ENCODE measurements at regions not wholly inside any gene's neighbourhood (a gene's known extent, or its start where the extent isn't known, plus 50 kb on each side); places are given as distances from the start of the nearest gene placed in this dataset.

GRCh38 chr1:218866507-218866906 is 307.2 kb upstream of the LYPLAL1 start:
- H3K36me3 Mint-ChIP-seq (ENCODE audit: low read depth) = no peaks in the 10 kb centered on the region
- no peaks in the 10 kb centered on the region for H3K4me1 Mint-ChIP-seq (ENCODE audit: low read depth)
- H3K4me3 Mint-ChIP-seq = no peak overlapping the region
- TF ChIP-seq, protein P1, sequence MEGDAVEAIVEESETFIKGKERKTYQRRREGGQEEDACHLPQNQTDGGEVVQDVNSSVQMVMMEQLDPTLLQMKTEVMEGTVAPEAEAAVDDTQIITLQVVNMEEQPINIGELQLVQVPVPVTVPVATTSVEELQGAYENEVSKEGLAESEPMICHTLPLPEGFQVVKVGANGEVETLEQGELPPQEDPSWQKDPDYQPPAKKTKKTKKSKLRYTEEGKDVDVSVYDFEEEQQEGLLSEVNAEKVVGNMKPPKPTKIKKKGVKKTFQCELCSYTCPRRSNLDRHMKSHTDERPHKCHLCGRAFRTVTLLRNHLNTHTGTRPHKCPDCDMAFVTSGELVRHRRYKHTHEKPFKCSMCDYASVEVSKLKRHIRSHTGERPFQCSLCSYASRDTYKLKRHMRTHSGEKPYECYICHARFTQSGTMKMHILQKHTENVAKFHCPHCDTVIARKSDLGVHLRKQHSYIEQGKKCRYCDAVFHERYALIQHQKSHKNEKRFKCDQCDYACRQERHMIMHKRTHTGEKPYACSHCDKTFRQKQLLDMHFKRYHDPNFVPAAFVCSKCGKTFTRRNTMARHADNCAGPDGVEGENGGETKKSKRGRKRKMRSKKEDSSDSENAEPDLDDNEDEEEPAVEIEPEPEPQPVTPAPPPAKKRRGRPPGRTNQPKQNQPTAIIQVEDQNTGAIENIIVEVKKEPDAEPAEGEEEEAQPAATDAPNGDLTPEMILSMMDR (IDR thresholded peaks at IDR 0.05) = no peak
- peaks cover 2% of the 10 kb centered on the region for H3K27me3 Mint-ChIP-seq
- CTCF ChIA-PET = no interaction called here
- no peak for ATAC-seq
- H3K27ac Mint-ChIP-seq = no peak overlapping the region
- intact Hi-C loops (cut with micrococcal nuclease) = no loop called here
- H3K9me3 Mint-ChIP-seq = peaks cover 2% of the 10 kb centered on the region
- no peak for DNase-seq
- POLR2A ChIA-PET = no interaction called here

GRCh38 chr1:218867066-218867465 is 306.6 kb upstream of the LYPLAL1 start:
- H3K4me3 Mint-ChIP-seq = no peak overlapping the region
- ChIA-PET CTCF (no interaction called here), POLR2A (no interaction called here)
- no peaks in the 10 kb centered on the region for H3K36me3 Mint-ChIP-seq (ENCODE audit: low read depth)
- peaks cover 2% of the 10 kb centered on the region for H3K9me3 Mint-ChIP-seq
- no peak for ATAC-seq
- intact Hi-C loops (cut with micrococcal nuclease) = no loop called here
- no peak overlapping the region for H3K27ac Mint-ChIP-seq
- DNase-seq = no peak
- peaks cover 2% of the 10 kb centered on the region for H3K27me3 Mint-ChIP-seq
- no peaks in the 10 kb centered on the region for H3K4me1 Mint-ChIP-seq (ENCODE audit: low read depth)
- TF ChIP-seq, protein P1 (IDR thresholded peaks at IDR 0.05) = no peak

- intact Hi-C loops (cut with micrococcal nuclease) = no loop called here
- CTCF ChIA-PET = no interaction called here
- no peak overlapping the region for H3K27ac Mint-ChIP-seq
- TF ChIP-seq, protein P1 (IDR thresholded peaks at IDR 0.05) = no peak
- DNase-seq (no peak), ATAC-seq (no peak)
- H3K4me3 Mint-ChIP-seq = no peak overlapping the region
- POLR2A ChIA-PET = no interaction called here
- peaks cover 2% of the 10 kb centered on the region for H3K27me3 Mint-ChIP-seq
- no peaks in the 10 kb centered on the region for H3K36me3 Mint-ChIP-seq (ENCODE audit: low read depth)
- H3K4me1 Mint-ChIP-seq (ENCODE audit: low read depth) = no peaks in the 10 kb centered on the region
- H3K9me3 Mint-ChIP-seq = peaks cover 2% of the 10 kb centered on the region
These were observed 305.6 kb upstream of the LYPLAL1 start for GRCh38 chr1:218867941-218868626.

- H3K27ac Mint-ChIP-seq = no peak overlapping the region
- H3K4me3 Mint-ChIP-seq = no peak overlapping the region
- no peaks in the 10 kb centered on the region for H3K36me3 Mint-ChIP-seq (ENCODE audit: low read depth)
- ATAC-seq (no peak), DNase-seq (no peak)
- H3K4me1 Mint-ChIP-seq (ENCODE audit: low read depth) = no peaks in the 10 kb centered on the region
- peaks cover 2% of the 10 kb centered on the region for H3K9me3 Mint-ChIP-seq
- intact Hi-C loops (cut with micrococcal nuclease) = no loop called here
- ChIA-PET CTCF (no interaction called here), POLR2A (no interaction called here)
- TF ChIP-seq, protein P1 (IDR thresholded peaks at IDR 0.05) = no peak
- peaks cover 2% of the 10 kb centered on the region for H3K27me3 Mint-ChIP-seq
These were observed 304.4 kb upstream of the LYPLAL1 start for GRCh38 chr1:218869276-218869675.

DNA sequence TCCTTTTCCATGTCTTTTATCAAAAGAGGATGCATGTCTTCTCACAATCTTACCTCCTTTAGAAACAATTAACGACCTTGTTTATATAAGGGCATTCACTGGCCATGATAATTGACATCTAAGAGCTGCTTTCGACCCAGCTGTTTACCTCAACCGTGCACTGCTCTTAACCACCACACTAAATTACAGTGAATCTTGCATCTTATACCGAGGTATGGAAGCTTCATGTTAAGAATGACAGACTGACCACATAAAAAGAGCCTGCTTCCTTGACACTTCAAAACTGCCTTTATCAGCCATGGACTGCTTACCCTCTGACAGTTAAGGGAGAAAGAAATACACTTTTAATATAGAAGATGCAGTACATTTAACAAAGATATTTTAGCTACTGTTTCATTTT is 301.7 kb upstream of the LYPLAL1 start:
- Mint-ChIP-seq H3K4me3 (no peak overlapping the region), H3K27me3 (peaks cover 2% of the 10 kb centered on the region), H3K9me3 (peaks cover 2% of the 10 kb centered on the region), H3K4me1 (ENCODE audit: low read depth) (no peaks in the 10 kb centered on the region), H3K36me3 (ENCODE audit: low read depth) (no peaks in the 10 kb centered on the region), H3K27ac (no peak overlapping the region)
- intact Hi-C loops (cut with micrococcal nuclease) = no loop called here
- DNase-seq = no peak
- ATAC-seq = no peak
- ChIA-PET CTCF (no interaction called here), POLR2A (no interaction called here)
- TF ChIP-seq, protein P1 (IDR thresholded peaks at IDR 0.05) = no peak

Data from activated CD8-positive, alpha-beta T cell treated with anti-CD3 and anti-CD28 coated beads for 36 hours (primary cell).